GM23248 (cell line): ENCODE measurements at regions not wholly inside any gene's neighbourhood (a gene's known extent, or its start where the extent isn't known, plus 50 kb on each side); places are given as distances from the start of the nearest gene placed in this dataset.

Source experiments
- DNase-seq: peaks from one replicate; pipeline ENCODE4 v3.0.0-alpha.2; 2015
- H2AFZ ChIP-seq: fragments of 200-600 bp; sonication (generic); 2 replicates; pipeline ENCODE4 v1.6.1; 2016; ENCODE audit warnings: antibody characterized with exemption
- H3F3A ChIP-seq: fragments of 200-600 bp; sonication (generic); 2 replicates; pipeline ENCODE4 v1.6.1; 2016; ENCODE audit warnings: mild to moderate bottlenecking, antibody characterized with exemption, mixed run types; ENCODE audit not compliant: insufficient read depth
- H3K27ac ChIP-seq: fragments of 200-600 bp; sonication (generic); 2 replicates; pipeline ENCODE4 v1.5.1; 2016; ENCODE audit warnings: mild to moderate bottlenecking
- H3K27me3 ChIP-seq: fragments of 200-600 bp; sonication (generic); replicated peaks from 2 replicates; pipeline ENCODE4 v1.6.1; 2016; ENCODE audit warnings: mild to moderate bottlenecking; ENCODE audit not compliant: insufficient read depth
- H3K36me3 ChIP-seq: fragments of 200-600 bp; sonication (generic); 2 replicates; pipeline ENCODE4 v1.6.1; 2016; ENCODE audit warnings: low read depth, mild to moderate bottlenecking
- H3K4me1 ChIP-seq: fragments of 200-600 bp; sonication (generic); 2 replicates; pipeline ENCODE4 v1.6.1; 2016; ENCODE audit warnings: mild to moderate bottlenecking; ENCODE audit not compliant: insufficient read depth
- H3K4me2 ChIP-seq: fragments of 200-600 bp; sonication (generic); one replicate; pipeline ENCODE4 v1.6.1; 2016; ENCODE audit warnings: mild to moderate bottlenecking; ENCODE audit not compliant: unreplicated experiment
- H3K4me3 ChIP-seq: fragments of 200-600 bp; sonication (generic); 2 replicates; pipeline ENCODE4 v1.5.1; 2016; ENCODE audit warnings: mild to moderate bottlenecking
- H3K79me2 ChIP-seq: fragments of 200-600 bp; sonication (generic); 2 replicates; pipeline ENCODE4 v1.6.1; 2016; ENCODE audit warnings: mild to moderate bottlenecking; ENCODE audit not compliant: insufficient read depth
- H3K9ac ChIP-seq: fragments of 200-600 bp; sonication (generic); 2 replicates; pipeline ENCODE4 v1.6.1; 2016; ENCODE audit warnings: mild to moderate bottlenecking
- H3K9me2 ChIP-seq: fragments of 200-600 bp; sonication (generic); 2 replicates; pipeline ENCODE4 v1.6.1; 2016; ENCODE audit warnings: mixed run types, mild to moderate bottlenecking, moderate library complexity; ENCODE audit not compliant: insufficient read depth
- H3K9me3 ChIP-seq: fragments of 200-600 bp; sonication (generic); one replicate; pipeline ENCODE4 v1.6.1; 2017; ENCODE audit warnings: low read depth
- H4K20me1 ChIP-seq: fragments of 200-600 bp; sonication (generic); 2 replicates; pipeline ENCODE4 v1.6.0; 2016; ENCODE audit not compliant: insufficient read depth
- EZH2 ChIP-seq: fragments of 200-600 bp; sonication (generic); IDR thresholded peaks from 2 replicates; pipeline ENCODE4 v1.6.1; 2018; ENCODE audit warnings: antibody characterized with exemption, mild to moderate bottlenecking; ENCODE audit not compliant: insufficient read depth, poor library complexity, severe bottlenecking
- EZH2phosphoT487 ChIP-seq: fragments of 200-600 bp; sonication (generic); IDR thresholded peaks from 2 replicates; pipeline ENCODE4 v1.6.1; 2018; ENCODE audit warnings: antibody characterized with exemption, moderate library complexity, mild to moderate bottlenecking, low read depth; ENCODE audit not compliant: insufficient read depth
- WGBS, 2 experiments: methylation state at CpG; one replicate each; pipeline ENCODE4 v1.1.6; 2015 to 2017; ENCODE audit warnings: low lambda C conversion rate in 2 of 2, low coverage in 1 of 2; ENCODE audit errors: missing lambda C conversion rate in 2 of 2; 5-methylcytosine and 5-hydroxymethylcytosine counted together
- in situ Hi-C: fragments of 300-500 bp; cut with MboI; formaldehyde crosslinking; loops from 2 replicates; pipeline ENCODE4 v1.15.0; 2020

DNA sequence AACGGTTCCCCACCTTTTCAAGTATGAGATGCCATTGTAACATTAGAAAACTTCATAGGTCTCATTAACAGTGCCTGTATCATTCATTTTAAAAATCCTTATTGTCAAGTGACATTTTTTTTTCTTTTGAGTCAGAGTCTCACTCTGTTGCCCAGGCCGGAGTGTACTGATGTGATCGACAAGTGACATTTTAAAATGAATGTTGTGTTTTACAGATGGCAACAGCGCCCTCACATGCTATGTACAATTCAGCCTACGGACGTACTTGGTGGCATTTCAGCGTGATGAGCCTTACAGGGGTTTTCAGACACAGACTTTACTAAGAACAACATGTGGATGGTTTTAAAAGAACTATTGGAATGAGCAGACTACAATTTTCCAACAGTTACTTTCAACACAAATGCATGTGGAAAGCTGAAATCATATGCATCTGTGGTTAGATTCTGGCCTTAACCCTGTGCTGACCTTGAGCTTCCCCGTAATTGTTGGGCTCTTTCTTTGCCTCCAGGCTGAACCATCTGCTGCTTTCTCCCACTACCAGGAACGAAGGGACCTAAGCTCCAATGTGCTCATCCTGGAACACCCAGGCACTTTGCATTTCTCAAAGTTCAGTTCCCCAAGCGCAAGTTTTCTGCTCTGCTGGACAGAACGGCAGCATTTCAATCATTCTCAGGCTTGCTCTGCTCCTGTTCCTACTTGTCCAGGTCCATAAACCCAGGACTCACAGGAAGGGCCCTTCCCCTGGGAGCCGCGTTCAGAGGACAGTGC is 119.9 kb upstream of the NDUFV2 start:
- Histone ChIP-seq H3K4me1 (peaks cover 30% of the 10 kb centered on the region), H3K79me2 (no peaks in the 10 kb centered on the region), H3K27me3 (no peaks in the 10 kb centered on the region), H3K9ac (peak overlapping the region; percentile 11; the same call in 1 of the 2 replicates), H2AFZ (peak overlapping the region; percentile 64), H3K9me3 (no peaks in the 10 kb centered on the region), H3K4me2 (peak overlapping the region; percentile 14), H3K4me3 (no peak overlapping the region), H3F3A (peaks cover 21% of the 10 kb centered on the region), H4K20me1 (no peaks in the 10 kb centered on the region), H3K27ac (peak overlapping the region; percentile 17), H3K36me3 (no peaks in the 10 kb centered on the region), H3K9me2 (no peaks in the 10 kb centered on the region)
- in situ Hi-C loops: loop anchor here (5.0 kb wide), 1 partner anchor 330 kb away; no protein-coding TSS in a partner anchor
- DNase-seq: peak; percentile 81
- TF ChIP-seq EZH2 (no peak), EZH2phosphoT487 (no peak)
- 17 to 18% methylated on average over 13 of the region's 13 CpGs for whole genome bisulfite sequencing, 2 experiments

DNA sequence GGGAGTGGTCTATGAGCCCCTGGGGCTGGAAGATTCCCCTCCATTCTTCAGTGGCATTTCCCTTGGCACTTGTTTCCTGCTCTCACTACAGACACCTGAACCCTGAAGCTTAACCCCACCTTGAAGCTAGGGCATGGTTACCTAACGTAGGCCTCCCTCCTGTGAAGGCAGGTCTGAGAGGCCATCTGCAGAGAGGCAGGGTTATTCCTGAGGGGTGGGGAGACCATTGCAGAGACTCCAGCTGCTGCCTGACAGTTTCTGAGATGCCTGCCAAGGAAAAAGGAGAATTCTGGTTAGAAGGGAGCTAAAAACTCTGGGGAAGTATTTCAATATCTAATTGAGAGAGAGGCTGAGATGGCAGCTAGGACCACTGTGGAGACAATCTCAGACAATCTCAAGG is 119.3 kb upstream of the NDUFV2 start:
- no peak overlapping the region for H3K4me2 ChIP-seq
- peaks cover 25% of the 10 kb centered on the region for H3F3A ChIP-seq
- TF ChIP-seq EZH2phosphoT487 (no peak), EZH2 (no peak)
- no peak overlapping the region for H3K4me3 ChIP-seq
- H3K9ac ChIP-seq: peak overlapping the region; percentile 11; the same call in 1 of the 2 replicates
- peaks cover 36% of the 10 kb centered on the region for H3K4me1 ChIP-seq
- H3K9me3 ChIP-seq: no peaks in the 10 kb centered on the region
- no peaks in the 10 kb centered on the region for H3K79me2 ChIP-seq
- H3K36me3 ChIP-seq: no peaks in the 10 kb centered on the region
- peak overlapping the region; percentile 64 for H2AFZ ChIP-seq
- WGBS, 2 experiments: 90 to 92% methylated on average over 1 of the region's 1 CpG
- H3K27me3 ChIP-seq: no peaks in the 10 kb centered on the region
- no peaks in the 10 kb centered on the region for H4K20me1 ChIP-seq
- no peaks in the 10 kb centered on the region for H3K9me2 ChIP-seq
- in situ Hi-C loops: loop anchor here (5.0 kb wide), 1 partner anchor 331 kb away; no protein-coding TSS in a partner anchor
- DNase-seq: no peak
- H3K27ac ChIP-seq: peak overlapping the region; percentile 17

DNA sequence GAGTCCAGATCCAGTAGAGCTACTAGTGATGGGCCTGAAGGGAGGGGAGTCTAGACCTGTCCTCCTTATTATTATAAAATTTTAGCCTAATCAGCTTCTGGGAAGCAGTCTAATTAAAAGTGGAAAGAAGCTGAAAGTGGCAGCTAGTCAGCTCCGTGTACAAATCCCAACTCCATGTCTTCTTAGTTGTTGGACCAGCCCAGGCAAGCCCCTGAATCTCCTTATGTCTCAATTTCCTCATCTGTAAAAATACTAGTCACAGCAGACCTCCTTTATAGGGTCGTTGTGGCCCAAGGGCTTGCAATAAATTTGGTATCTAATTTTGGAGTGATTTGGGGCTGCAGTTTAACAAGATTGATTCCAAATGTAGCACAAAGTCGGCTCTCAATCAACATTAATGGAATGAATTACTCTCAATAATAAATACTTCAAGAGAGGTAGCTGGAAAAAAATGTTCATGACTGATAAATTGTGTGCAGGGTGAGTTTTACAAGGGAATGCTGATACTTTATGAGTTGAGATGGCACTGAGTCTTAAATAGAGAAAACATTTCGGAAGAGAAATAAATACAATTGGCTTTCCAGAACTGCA is 118.3 kb upstream of the NDUFV2 start:
- no peak overlapping the region for H3K4me3 ChIP-seq
- H3K9me2 ChIP-seq: no peaks in the 10 kb centered on the region
- no peaks in the 10 kb centered on the region for H3K36me3 ChIP-seq
- no peaks in the 10 kb centered on the region for H3K79me2 ChIP-seq
- H3F3A ChIP-seq: peaks cover 25% of the 10 kb centered on the region
- H3K9ac ChIP-seq: no peak overlapping the region
- H3K9me3 ChIP-seq: no peaks in the 10 kb centered on the region
- H3K4me1 ChIP-seq: peaks cover 35% of the 10 kb centered on the region
- in situ Hi-C loops: loop anchor here (5.0 kb wide), 1 partner anchor 332 kb away; no protein-coding TSS in a partner anchor
- H3K27me3 ChIP-seq: no peaks in the 10 kb centered on the region
- no peaks in the 10 kb centered on the region for H4K20me1 ChIP-seq
- no peak for DNase-seq
- H3K4me2 ChIP-seq: no peak overlapping the region
- TF ChIP-seq EZH2phosphoT487 (no peak), EZH2 (no peak)
- 26% methylated on average over 4 of the region's 4 CpGs for WGBS, 2 experiments
- no peak overlapping the region for H2AFZ ChIP-seq
- H3K27ac ChIP-seq: no peak overlapping the region

DNA sequence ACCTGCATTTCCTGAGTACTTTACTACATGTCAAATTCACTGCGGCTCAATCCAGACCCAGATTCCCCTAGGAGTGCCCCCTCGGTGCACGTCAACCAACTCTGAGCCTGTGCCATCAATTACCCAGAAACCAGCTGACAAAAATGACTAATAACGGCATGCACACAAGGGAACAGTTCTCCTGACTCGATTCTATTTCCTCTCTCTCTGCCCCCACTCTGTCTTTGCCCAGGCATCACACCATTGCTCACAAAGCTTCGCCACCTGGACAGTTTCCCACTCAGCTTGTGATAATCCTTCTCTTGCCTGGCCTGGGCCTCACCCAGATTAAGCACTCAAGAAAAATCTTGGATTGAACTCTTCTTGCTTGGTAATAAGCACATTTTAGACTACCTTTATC is 115.3 kb upstream of the NDUFV2 start:
- Histone ChIP-seq H4K20me1 (no peaks in the 10 kb centered on the region), H2AFZ (peak overlapping the region; percentile 32; the same call in 1 of the 2 replicates), H3K4me1 (peaks cover 40% of the 10 kb centered on the region), H3K27me3 (no peaks in the 10 kb centered on the region), H3K36me3 (no peaks in the 10 kb centered on the region), H3K4me3 (no peak overlapping the region), H3K27ac (peak overlapping the region; percentile 56), H3K9ac (peak overlapping the region; percentile 29; the same call in 1 of the 2 replicates), H3F3A (peaks cover 35% of the 10 kb centered on the region), H3K9me3 (no peaks in the 10 kb centered on the region), H3K9me2 (no peaks in the 10 kb centered on the region), H3K79me2 (no peaks in the 10 kb centered on the region), H3K4me2 (peak overlapping the region; percentile 25)
- WGBS, 2 experiments: 11 to 14% methylated on average over 6 of the region's 6 CpGs
- in situ Hi-C loops: no loop called here
- peak; percentile 86 for DNase-seq
- TF ChIP-seq EZH2phosphoT487 (no peak), EZH2 (no peak)
